Karpas-422 (cell line): ENCODE measurements at regions not wholly inside any gene's neighbourhood (a gene's known extent, or its start where the extent isn't known, plus 50 kb on each side); places are given as distances from the start of the nearest gene placed in this dataset.

Source experiments
- DNase-seq: peaks from one replicate; pipeline ENCODE4 v3.0.0-alpha.2; 2015
- H2AFZ ChIP-seq: fragments of 200-600 bp; sonication (generic); 2 replicates; pipeline ENCODE4 v1.6.1; 2014; ENCODE audit warnings: antibody characterized with exemption, low read length, mixed read lengths
- H3K27ac ChIP-seq: fragments of 200-600 bp; sonication (generic); 2 replicates; pipeline ENCODE4 v1.5.1; 2014; ENCODE audit warnings: mild to moderate bottlenecking, low read length, moderate library complexity
- H3K27me3 ChIP-seq: fragments of 200-600 bp; sonication (generic); 2 replicates; pipeline ENCODE4 v1.6.1; 2014; ENCODE audit warnings: low read length, mixed read lengths
- H3K36me3 ChIP-seq: fragments of 200-600 bp; sonication (generic); 2 replicates; pipeline ENCODE4 v1.6.1; 2014; ENCODE audit warnings: low read length, mixed read lengths; ENCODE audit not compliant: insufficient read depth
- H3K4me1 ChIP-seq: fragments of 200-600 bp; sonication (generic); 2 replicates; pipeline ENCODE4 v1.6.1; 2014; ENCODE audit warnings: mild to moderate bottlenecking, low read length, mixed read lengths
- H3K4me2 ChIP-seq: fragments of 200-600 bp; sonication (generic); 2 replicates; pipeline ENCODE4 v1.6.1; 2014; ENCODE audit warnings: low read length, low read depth, mild to moderate bottlenecking; ENCODE audit not compliant: poor library complexity, severe bottlenecking
- H3K4me3 ChIP-seq: fragments of 200-600 bp; sonication (generic); 2 replicates; pipeline ENCODE4 v1.5.1; 2014; ENCODE audit warnings: mild to moderate bottlenecking, antibody characterized with exemption, low read length, mixed read lengths
- H3K79me2 ChIP-seq: fragments of 200-600 bp; sonication (generic); 2 replicates; pipeline ENCODE4 v1.6.1; 2014; ENCODE audit warnings: mild to moderate bottlenecking, low read length, mixed read lengths
- H3K9ac ChIP-seq: fragments of 200-600 bp; sonication (generic); 2 replicates; pipeline ENCODE4 v1.6.0; 2014; ENCODE audit warnings: low read length
- H3K9me2 ChIP-seq: fragments of 200-600 bp; sonication (generic), shearing (Covaris generic); replicated peaks from 2 replicates; pipeline ENCODE4 v1.6.0; 2014; ENCODE audit warnings: mild to moderate bottlenecking, low read length, moderate library complexity; ENCODE audit not compliant: insufficient read depth
- H3K9me3 ChIP-seq: fragments of 300-700, 200-600 bp; sonication (generic); 2 replicates; pipeline ENCODE4 v1.6.1; 2014; ENCODE audit warnings: low read length, mixed read lengths
- H4K20me1 ChIP-seq: fragments of 200-600 bp; sonication (generic); 2 replicates; pipeline ENCODE4 v1.6.1; 2014; ENCODE audit warnings: mild to moderate bottlenecking, antibody characterized with exemption, low read length, low read depth; ENCODE audit not compliant: insufficient read depth

GRCh38 chr7:46143949-46144917 is 223.2 kb upstream of the IGFBP3 start:
- Histone ChIP-seq H3K27me3 (no peaks in the 10 kb centered on the region), H3K9ac (no peak overlapping the region), H4K20me1 (no peaks in the 10 kb centered on the region), H2AFZ (no peak overlapping the region), H3K4me2 (no peak overlapping the region), H3K9me3 (no peaks in the 10 kb centered on the region), H3K4me1 (no peaks in the 10 kb centered on the region), H3K4me3 (no peak overlapping the region), H3K36me3 (no peaks in the 10 kb centered on the region), H3K79me2 (no peaks in the 10 kb centered on the region), H3K27ac (no peak overlapping the region), H3K9me2 (no peaks in the 10 kb centered on the region)
- DNase-seq, result no peak

- Histone ChIP-seq H3K4me2 (no peak overlapping the region), H4K20me1 (no peaks in the 10 kb centered on the region), H3K9me3 (no peaks in the 10 kb centered on the region), H2AFZ (no peak overlapping the region), H3K27me3 (no peaks in the 10 kb centered on the region), H3K9me2 (no peaks in the 10 kb centered on the region), H3K79me2 (no peaks in the 10 kb centered on the region), H3K4me1 (no peaks in the 10 kb centered on the region), H3K9ac (no peak overlapping the region), H3K36me3 (no peaks in the 10 kb centered on the region), H3K4me3 (no peak overlapping the region), H3K27ac (no peak overlapping the region)
- no peak for DNase-seq
Measured at GRCh38 chr7:46143421-46143820, 222.3 kb upstream of the IGFBP3 start.

- no peak for DNase-seq
Measured at GRCh38 chr7:46139079-46139478, 218.0 kb upstream of the IGFBP3 start.

GRCh38 chr7:46137725-46138124 is 216.7 kb upstream of the IGFBP3 start:
- no peaks in the 10 kb centered on the region for H3K9me2 ChIP-seq
- no peaks in the 10 kb centered on the region for H3K79me2 ChIP-seq
- no peak overlapping the region for H3K4me3 ChIP-seq
- no peak overlapping the region for H2AFZ ChIP-seq
- H3K4me1 ChIP-seq, result no peaks in the 10 kb centered on the region
- no peak overlapping the region for H3K4me2 ChIP-seq
- DNase-seq, result no peak
- no peaks in the 10 kb centered on the region for H3K9me3 ChIP-seq
- H3K36me3 ChIP-seq, result no peaks in the 10 kb centered on the region
- no peak overlapping the region for H3K27ac ChIP-seq
- H4K20me1 ChIP-seq, result no peaks in the 10 kb centered on the region
- H3K9ac ChIP-seq, result no peak overlapping the region
- no peaks in the 10 kb centered on the region for H3K27me3 ChIP-seq

More at GRCh38 chr7:46139079-46139478, 218.0 kb upstream of the IGFBP3 start:
- Histone ChIP-seq H3K79me2 (no peaks in the 10 kb centered on the region), H4K20me1 (no peaks in the 10 kb centered on the region), H2AFZ (no peak overlapping the region), H3K4me1 (no peaks in the 10 kb centered on the region), H3K4me2 (no peak overlapping the region), H3K9ac (no peak overlapping the region), H3K4me3 (no peak overlapping the region), H3K9me2 (no peaks in the 10 kb centered on the region), H3K36me3 (no peaks in the 10 kb centered on the region), H3K27me3 (no peaks in the 10 kb centered on the region), H3K27ac (no peak overlapping the region), H3K9me3 (no peaks in the 10 kb centered on the region)

GRCh38 chr7:46135557-46135956 is 214.5 kb upstream of the IGFBP3 start:
- no peaks in the 10 kb centered on the region for H3K27me3 ChIP-seq
- DNase-seq, result no peak
- H3K4me3 ChIP-seq, result no peak overlapping the region
- no peaks in the 10 kb centered on the region for H3K4me1 ChIP-seq
- H3K79me2 ChIP-seq, result no peaks in the 10 kb centered on the region
- H3K4me2 ChIP-seq, result no peak overlapping the region
- H3K27ac ChIP-seq, result no peak overlapping the region
- no peaks in the 10 kb centered on the region for H3K9me2 ChIP-seq
- H4K20me1 ChIP-seq, result no peaks in the 10 kb centered on the region
- H3K36me3 ChIP-seq, result no peaks in the 10 kb centered on the region
- H3K9me3 ChIP-seq, result no peaks in the 10 kb centered on the region
- H3K9ac ChIP-seq, result no peak overlapping the region
- no peak overlapping the region for H2AFZ ChIP-seq

- H3K79me2 ChIP-seq, result no peaks in the 10 kb centered on the region
- no peak overlapping the region for H2AFZ ChIP-seq
- no peak overlapping the region for H3K4me2 ChIP-seq
- no peaks in the 10 kb centered on the region for H3K36me3 ChIP-seq
- H3K4me1 ChIP-seq, result no peaks in the 10 kb centered on the region
- H3K9me2 ChIP-seq, result no peaks in the 10 kb centered on the region
- no peak overlapping the region for H3K27ac ChIP-seq
- H3K27me3 ChIP-seq, result no peaks in the 10 kb centered on the region
- no peak for DNase-seq
- no peak overlapping the region for H3K9ac ChIP-seq
- H4K20me1 ChIP-seq, result no peaks in the 10 kb centered on the region
- no peak overlapping the region for H3K4me3 ChIP-seq
- no peaks in the 10 kb centered on the region for H3K9me3 ChIP-seq
Measured at GRCh38 chr7:46134795-46135194, 213.7 kb upstream of the IGFBP3 start.

- Histone ChIP-seq H3K4me2 (no peak overlapping the region), H3K27ac (no peak overlapping the region), H3K4me1 (no peaks in the 10 kb centered on the region), H2AFZ (no peak overlapping the region), H3K9ac (no peak overlapping the region), H3K9me2 (no peaks in the 10 kb centered on the region), H3K9me3 (no peaks in the 10 kb centered on the region), H3K4me3 (no peak overlapping the region), H3K36me3 (no peaks in the 10 kb centered on the region), H4K20me1 (no peaks in the 10 kb centered on the region), H3K27me3 (no peaks in the 10 kb centered on the region), H3K79me2 (no peaks in the 10 kb centered on the region)
- DNase-seq, result no peak
Measured at GRCh38 chr7:46134385-46134784, 213.3 kb upstream of the IGFBP3 start.

GRCh38 chr7:46133751-46134150 is 212.7 kb upstream of the IGFBP3 start:
- H3K4me1 ChIP-seq, result no peaks in the 10 kb centered on the region
- H3K9me2 ChIP-seq, result no peaks in the 10 kb centered on the region
- no peaks in the 10 kb centered on the region for H3K36me3 ChIP-seq
- DNase-seq, result no peak
- H3K9me3 ChIP-seq, result no peaks in the 10 kb centered on the region
- no peak overlapping the region for H3K4me3 ChIP-seq
- H3K4me2 ChIP-seq, result no peak overlapping the region
- H2AFZ ChIP-seq, result no peak overlapping the region
- no peaks in the 10 kb centered on the region for H4K20me1 ChIP-seq
- H3K79me2 ChIP-seq, result no peaks in the 10 kb centered on the region
- no peak overlapping the region for H3K27ac ChIP-seq
- H3K27me3 ChIP-seq, result no peaks in the 10 kb centered on the region
- no peak overlapping the region for H3K9ac ChIP-seq
